IPS-18c (cell line): ENCODE measurements at regions not wholly inside any gene's neighbourhood (a gene's known extent, or its start where the extent isn't known, plus 50 kb on each side); places are given as distances from the start of the nearest gene placed in this dataset.
"Not testable (repeated sequence)": the region's sequence is repeated elsewhere in the genome, so short reads cannot be mapped to it uniquely, and the experiment has no call there.

Experiments
- H3K4me3 ChIP-seq: 2 replicates; pipeline ENCODE4 v1.7.0; 2013; ENCODE audit warnings: low read depth, mild to moderate bottlenecking, low read length, moderate library complexity; ENCODE audit not compliant: insufficient read depth
- H3K9me3 ChIP-seq: one replicate; pipeline ENCODE4 v1.6.1; 2013; ENCODE audit warnings: mild to moderate bottlenecking, low read length, moderate library complexity; ENCODE audit not compliant: control insufficient read depth, insufficient read depth

GRCh38 chr4:179353786-179354185 is 1911.5 kb upstream of the AGA start:
- H3K9me3 ChIP-seq, result peaks cover 6% of the 10 kb centered on the region
- H3K4me3 ChIP-seq, result no peak overlapping the region

GRCh38 chr4:179361978-179362486 is 1919.8 kb upstream of the AGA start:
- no peaks in the 10 kb centered on the region for H3K9me3 ChIP-seq
- H3K4me3 ChIP-seq, result no peak overlapping the region

- H3K4me3 ChIP-seq, H3K9me3 ChIP-seq: not testable (repeated sequence)
Measured at GRCh38 chr4:179365932-179366331, 1923.7 kb upstream of the AGA start.

GRCh38 chr4:179372242-179372641 is 1930.0 kb upstream of the AGA start:
- no peak overlapping the region for H3K4me3 ChIP-seq

GRCh38 chr4:179372746-179373145 is 1930.5 kb upstream of the AGA start:
- Histone ChIP-seq H3K4me3 (no peak overlapping the region), H3K9me3 (no peaks in the 10 kb centered on the region)

More at GRCh38 chr4:179372242-179372641, 1930.0 kb upstream of the AGA start:
- no peaks in the 10 kb centered on the region for H3K9me3 ChIP-seq

- not testable (repeated sequence) for H3K4me3 ChIP-seq, H3K9me3 ChIP-seq
Measured at GRCh38 chr4:179378847-179379246, 1936.6 kb upstream of the AGA start.

DNA sequence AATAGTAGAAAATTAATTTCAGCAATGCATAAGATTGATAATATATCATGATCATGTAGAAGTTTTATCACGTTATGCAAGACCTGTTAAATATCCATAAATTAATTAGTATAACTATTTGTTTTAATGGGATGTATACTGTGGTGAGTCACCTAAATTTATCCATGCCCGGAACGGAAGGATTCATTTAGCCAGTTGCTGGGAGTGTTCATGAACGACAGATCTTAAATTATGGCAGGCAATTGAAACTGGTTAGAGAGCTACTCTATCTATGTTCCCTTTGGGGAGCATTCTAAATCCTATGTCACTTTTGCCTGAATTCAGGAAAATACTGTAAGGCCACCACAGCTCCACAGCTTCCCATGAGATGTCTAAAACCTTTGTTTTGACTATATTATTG is 1950.5 kb upstream of the AGA start:
- H3K4me3 ChIP-seq, result no peak overlapping the region
- no peaks in the 10 kb centered on the region for H3K9me3 ChIP-seq

GRCh38 chr4:179398414-179398813 is 1956.2 kb upstream of the AGA start:
- H3K4me3 ChIP-seq, result no peak overlapping the region

GRCh38 chr4:179399054-179399782 is 1957.0 kb upstream of the AGA start:
- H3K9me3 ChIP-seq, result no peaks in the 10 kb centered on the region
- H3K4me3 ChIP-seq, result no peak overlapping the region

More at GRCh38 chr4:179398414-179398813, 1956.2 kb upstream of the AGA start:
- no peaks in the 10 kb centered on the region for H3K9me3 ChIP-seq

DNA sequence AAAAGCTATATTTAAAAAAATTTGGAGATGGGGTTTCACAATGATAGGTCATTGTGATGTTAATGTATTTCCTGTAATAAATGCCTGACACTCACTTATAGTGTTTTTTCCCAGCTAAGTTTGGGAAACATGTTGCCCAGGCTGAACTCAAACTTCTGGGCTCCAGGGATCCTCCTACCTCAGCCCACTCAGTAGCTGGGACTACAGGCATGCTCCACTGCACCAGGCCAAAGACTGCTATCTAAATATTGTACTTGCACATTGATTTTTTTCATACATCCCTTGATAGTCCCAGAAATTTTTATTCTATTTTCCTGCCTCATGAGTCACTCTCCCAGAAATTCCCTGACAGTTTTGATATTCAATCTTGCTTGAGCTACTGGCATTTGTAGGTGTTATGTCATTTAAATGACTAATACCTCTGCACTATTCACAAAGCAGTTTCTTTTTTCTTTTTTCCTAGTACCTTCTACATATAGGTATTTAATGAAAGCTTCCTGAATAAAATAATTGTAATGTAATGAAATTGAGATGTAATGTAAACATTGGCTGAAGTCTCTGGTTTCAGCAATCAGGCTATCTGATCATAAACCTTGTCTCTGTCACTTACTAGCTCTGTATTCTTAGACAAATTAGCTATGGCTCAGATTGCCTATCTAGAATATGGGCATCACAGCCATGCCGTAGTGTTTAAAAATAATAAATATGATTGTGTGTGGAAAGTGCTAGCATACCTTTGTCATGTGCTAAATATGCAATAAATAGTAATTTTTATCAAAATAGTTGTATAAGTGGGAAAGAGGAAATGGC is 1973.0 kb upstream of the AGA start:
- Histone ChIP-seq H3K9me3 (no peaks in the 10 kb centered on the region), H3K4me3 (no peak overlapping the region)

DNA sequence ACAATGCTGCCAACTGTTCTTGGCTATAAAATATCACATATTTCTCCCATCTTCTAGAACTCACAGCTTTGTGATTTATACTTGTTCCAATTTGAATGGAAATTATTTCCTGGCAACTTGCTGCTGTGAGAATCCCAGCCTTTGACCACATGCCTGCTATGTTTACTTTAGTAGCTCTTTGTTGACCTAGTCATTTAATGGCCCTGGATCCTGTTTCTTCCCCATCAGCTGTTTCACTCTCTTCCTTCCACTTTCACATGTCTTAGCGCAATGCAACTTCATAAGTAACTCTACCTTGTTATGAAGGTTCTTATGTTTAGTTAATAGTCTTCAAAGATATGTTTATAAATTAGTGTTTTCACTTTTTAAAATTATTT is 1973.6 kb upstream of the AGA start:
- H3K4me3 ChIP-seq, result no peak overlapping the region
- no peaks in the 10 kb centered on the region for H3K9me3 ChIP-seq

DNA sequence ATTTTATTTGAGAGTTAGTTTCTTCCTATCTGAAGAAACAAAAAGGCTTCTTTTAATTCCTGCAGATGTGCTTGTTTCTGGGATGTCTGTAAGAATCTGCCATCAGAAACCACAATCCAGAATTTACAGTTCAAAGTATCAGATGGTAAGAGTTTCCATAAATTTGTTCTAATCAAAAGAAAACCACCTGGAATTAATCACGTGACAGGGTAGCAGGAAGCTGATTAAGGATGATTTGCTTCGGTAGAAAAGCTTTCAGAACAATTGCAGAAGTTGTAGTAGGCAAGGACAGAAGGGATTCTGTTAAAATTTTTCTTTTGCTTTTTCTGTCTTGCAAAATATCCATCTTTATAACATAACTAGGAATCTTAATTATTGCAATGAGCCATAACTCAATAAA is 1975.1 kb upstream of the AGA start:
- Histone ChIP-seq H3K9me3 (no peaks in the 10 kb centered on the region), H3K4me3 (no peak overlapping the region)

- H3K4me3 ChIP-seq, result no peak overlapping the region
- H3K9me3 ChIP-seq, result no peaks in the 10 kb centered on the region
Measured at GRCh38 chr4:179437962-179438361, 1995.7 kb upstream of the AGA start.

- Histone ChIP-seq H3K4me3 (no peak overlapping the region), H3K9me3 (no peaks in the 10 kb centered on the region)
Measured at GRCh38 chr4:179441596-179441995, 1999.4 kb upstream of the AGA start.

GRCh38 chr4:179447308-179447707 is 2005.1 kb upstream of the AGA start:
- no peak overlapping the region for H3K4me3 ChIP-seq
- no peaks in the 10 kb centered on the region for H3K9me3 ChIP-seq

- Histone ChIP-seq H3K9me3 (no peaks in the 10 kb centered on the region), H3K4me3 (no peak overlapping the region)
Measured at GRCh38 chr4:179465131-179465797, 2023.0 kb upstream of the AGA start.

GRCh38 chr4:179467878-179468277 is 2025.6 kb upstream of the AGA start:
- no peaks in the 10 kb centered on the region for H3K9me3 ChIP-seq
- H3K4me3 ChIP-seq, result no peak overlapping the region

GRCh38 chr4:179472164-179472563 is 2029.9 kb upstream of the AGA start:
- no peaks in the 10 kb centered on the region for H3K9me3 ChIP-seq
- H3K4me3 ChIP-seq, result no peak overlapping the region
